HPDE6-E6E7 (cell line): ENCODE measurements at regions not wholly inside any gene's neighbourhood (a gene's known extent, or its start where the extent isn't known, plus 50 kb on each side); places are given as distances from the start of the nearest gene placed in this dataset.
"Not testable (repeated sequence)": the region's sequence is repeated elsewhere in the genome, so short reads cannot be mapped to it uniquely, and the experiment has no call there.

Experiments used
- DNase-seq: peaks from one replicate; pipeline ENCODE4 v3.0.0; 2011; ENCODE audit warnings: missing footprints; ENCODE audit errors: extremely low spot score

- no peak for DNase-seq
These were observed 216.1 kb downstream of the DUSP10 start for GRCh38 chr1:221525749-221526148.

GRCh38 chr1:221527302-221527701 lies 214.6 kb downstream of the DUSP10 start:
- no peak for DNase-seq

GRCh38 chr1:221527886-221528624 lies 213.8 kb downstream of the DUSP10 start:
- DNase-seq, result no peak

- not testable (repeated sequence) for DNase-seq
These were observed 211.7 kb downstream of the DUSP10 start for GRCh38 chr1:221530159-221530558.

GRCh38 chr1:221530791-221531190 lies 211.1 kb downstream of the DUSP10 start:
- no peak for DNase-seq

DNA sequence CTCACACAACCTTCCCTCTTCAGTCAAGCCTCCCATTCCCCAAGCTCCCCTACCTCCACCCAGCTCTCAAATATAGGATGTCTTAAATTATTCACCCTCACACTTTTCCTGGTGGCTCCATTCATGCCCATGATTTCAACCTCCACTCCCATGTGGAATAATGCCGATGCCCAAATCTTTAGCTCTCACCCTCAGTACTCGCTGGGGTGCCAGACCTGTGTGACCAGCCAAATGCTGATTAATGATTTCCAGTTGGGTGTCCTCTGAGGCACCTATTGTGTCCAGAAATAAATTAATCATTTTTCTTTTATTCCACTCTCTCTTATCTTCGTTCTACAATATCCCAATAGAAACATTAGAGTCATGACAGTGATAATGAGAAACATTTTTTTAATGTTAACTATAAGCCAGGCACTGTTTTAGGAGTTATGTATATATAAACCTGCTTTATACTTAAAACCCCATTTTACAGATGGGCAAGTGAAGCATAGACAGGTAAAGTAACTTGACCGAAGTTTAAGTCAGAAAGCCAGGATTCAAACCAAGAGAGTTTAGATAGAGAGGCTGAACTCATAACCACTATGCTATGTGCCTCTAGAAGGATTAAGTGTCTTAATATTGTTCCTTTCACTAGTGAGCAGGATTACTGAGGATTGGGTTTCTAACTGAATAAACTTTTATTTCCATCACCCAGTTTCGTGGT lies 209.7 kb downstream of the DUSP10 start:
- no peak for DNase-seq

DNA sequence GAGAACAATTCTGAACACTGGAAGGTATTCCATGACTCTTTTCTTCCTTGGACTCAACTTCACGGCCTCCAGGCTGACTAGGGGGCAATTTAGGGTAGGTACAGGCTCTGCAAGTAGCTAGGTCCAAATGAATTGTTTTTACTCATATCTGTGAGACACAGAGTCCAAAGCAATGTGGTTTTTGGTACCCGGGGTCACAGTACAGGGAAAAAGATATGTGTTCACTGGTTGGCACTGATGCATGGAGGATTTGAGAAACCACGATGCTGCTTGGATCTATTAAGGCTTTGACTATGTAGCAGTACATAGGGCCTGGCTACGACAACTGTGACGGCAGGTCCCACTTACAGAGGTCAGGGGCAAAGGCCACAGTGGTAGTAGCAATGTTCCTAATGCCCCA lies 200.6 kb downstream of the DUSP10 start:
- no peak for DNase-seq

DNA sequence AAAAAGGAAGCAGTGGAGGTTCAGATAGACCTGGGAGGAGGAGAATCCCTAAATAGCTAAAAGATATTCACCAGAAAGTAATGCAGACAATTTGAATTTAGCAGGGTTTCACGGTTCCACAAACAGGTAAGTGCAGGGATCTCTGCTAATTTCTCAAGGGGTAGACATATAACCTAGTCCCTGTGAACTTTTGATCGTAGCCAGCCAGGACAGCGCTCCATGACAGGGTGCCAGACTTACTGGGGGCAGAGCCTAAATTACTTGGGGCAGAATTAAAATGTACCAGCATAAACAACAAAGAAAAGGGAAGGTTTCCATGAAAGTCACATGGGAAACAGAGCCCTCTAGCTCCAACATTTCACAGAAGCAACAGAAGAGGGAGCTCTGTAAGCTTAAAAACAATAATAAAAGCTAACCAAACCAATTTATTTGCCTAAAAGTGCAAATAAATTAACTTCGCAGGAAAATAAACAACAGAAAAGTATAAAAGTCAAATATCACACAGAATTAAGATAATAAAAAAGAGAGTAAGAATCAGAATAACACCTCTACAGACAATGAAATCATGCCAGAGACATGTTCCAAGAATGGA lies 198.3 kb downstream of the DUSP10 start:
- peak; percentile 5 for DNase-seq

- DNase-seq, result no peak
These were observed 192.9 kb downstream of the DUSP10 start for GRCh38 chr1:221548942-221549341.

DNA sequence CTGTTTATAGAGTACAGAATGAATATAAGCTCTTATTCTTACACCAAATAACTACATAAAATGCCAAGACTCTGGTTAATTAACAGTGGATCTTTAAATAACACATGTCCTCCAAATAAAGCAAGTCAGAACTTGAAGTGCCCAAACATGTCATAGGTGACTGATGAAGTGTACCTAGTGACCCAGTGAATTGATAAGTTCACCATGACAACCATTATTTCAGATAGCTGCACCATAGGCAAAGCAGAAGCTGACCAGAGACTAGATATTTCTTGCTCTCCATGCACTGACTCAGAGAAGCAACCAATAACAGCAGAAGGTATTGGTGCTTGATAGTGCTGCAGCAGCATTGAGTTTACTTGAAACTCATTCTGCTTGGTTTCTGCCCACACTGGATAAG lies 192.1 kb downstream of the DUSP10 start:
- DNase-seq, result no peak

- not testable (repeated sequence) for DNase-seq
These were observed 189.1 kb downstream of the DUSP10 start for GRCh38 chr1:221552792-221553191.

DNA sequence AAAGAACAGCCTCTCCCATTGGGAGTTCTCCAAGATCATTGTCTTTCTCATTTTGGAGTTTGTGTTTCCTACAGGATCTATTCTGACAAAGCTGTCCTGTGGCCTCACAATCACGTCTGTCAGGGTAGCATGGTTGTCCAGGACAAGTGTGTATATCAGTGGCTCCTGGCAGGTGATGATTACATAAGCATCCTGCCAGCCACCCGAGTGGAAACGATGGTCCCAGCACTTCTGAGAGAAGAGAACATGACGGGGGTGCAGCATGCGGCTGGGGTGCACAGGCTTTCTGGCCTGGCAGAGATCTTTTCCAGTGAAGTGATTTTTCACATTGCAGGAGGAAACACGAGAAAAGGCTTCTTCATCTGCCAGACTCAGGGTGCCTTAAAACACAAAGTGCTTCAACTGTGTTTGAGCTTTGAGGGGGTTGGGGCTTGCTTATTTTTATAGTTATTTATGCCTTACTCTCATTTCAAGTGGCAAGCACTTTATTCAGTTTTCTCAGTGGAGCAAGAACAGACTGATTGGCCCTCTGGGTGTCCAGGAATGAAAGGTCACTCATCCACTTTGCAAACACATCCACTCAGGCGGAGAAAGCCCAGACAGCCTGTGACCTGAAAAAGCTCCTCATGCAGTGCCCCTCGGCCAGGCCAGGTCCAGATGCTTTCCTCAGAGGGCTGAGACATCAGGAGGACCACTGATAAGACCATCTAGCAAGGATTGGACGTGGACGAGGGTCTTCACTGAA lies 186.0 kb downstream of the DUSP10 start:
- no peak for DNase-seq

- no peak for DNase-seq
These were observed 185.5 kb downstream of the DUSP10 start for GRCh38 chr1:221556435-221556834.

- no peak for DNase-seq
These were observed 184.9 kb downstream of the DUSP10 start for GRCh38 chr1:221557013-221557412.

- no peak for DNase-seq
These were observed 183.5 kb downstream of the DUSP10 start for GRCh38 chr1:221558396-221558795.

- DNase-seq, result no peak
These were observed 182.0 kb downstream of the DUSP10 start for GRCh38 chr1:221559911-221560310.

GRCh38 chr1:221562542-221563475 lies 179.1 kb downstream of the DUSP10 start:
- DNase-seq, result no peak

DNA sequence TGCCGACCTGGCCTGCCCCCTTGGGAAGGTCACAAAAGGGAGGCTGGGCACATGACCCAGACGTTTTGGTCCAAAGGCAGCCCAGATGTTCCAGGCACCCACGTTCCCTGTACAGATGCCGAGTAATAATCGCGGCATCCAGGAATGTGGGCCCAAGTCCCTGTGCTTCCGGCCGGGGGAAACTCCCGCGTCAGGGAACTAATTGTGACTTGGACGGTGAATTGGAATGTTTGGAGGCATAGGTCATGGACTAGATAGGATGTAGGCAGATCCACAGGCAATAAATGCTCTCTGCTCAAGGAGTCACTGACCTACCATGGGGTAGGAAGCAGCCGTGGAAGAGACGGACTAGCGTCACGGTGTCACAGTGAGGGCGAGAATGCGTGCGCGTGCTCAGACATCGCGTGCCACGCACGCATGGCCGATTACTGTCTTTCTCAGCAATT lies 178.4 kb downstream of the DUSP10 start:
- no peak for DNase-seq

DNA sequence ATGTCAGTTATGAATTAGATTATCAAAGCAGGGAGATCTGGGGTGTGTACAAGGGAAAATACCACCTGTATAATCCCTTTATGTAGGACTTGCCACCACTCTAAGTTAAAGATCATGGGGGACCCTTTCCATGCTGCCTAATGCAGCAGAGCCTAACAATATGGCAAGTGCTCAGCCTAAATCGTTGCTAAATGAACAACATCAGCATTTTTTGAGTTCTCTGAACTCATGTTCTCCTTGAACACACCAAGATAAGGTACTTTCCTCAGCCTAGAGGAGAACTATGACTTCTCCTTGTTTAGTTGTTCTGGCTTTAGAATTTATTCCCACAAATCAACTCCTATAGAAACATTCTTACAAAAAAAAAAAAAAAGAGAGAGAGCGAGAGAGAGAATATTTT lies 177.0 kb downstream of the DUSP10 start:
- no peak for DNase-seq

- DNase-seq, result no peak
These were observed 176.2 kb downstream of the DUSP10 start for GRCh38 chr1:221565711-221566110.

GRCh38 chr1:221567859-221568507 lies 173.9 kb downstream of the DUSP10 start:
- DNase-seq, result no peak
